RWPE1 (cell line): ENCODE measurements at regions not wholly inside any gene's neighbourhood (a gene's known extent, or its start where the extent isn't known, plus 50 kb on each side); places are given as distances from the start of the nearest gene placed in this dataset.

Source experiments
- CTCF ChIA-PET: fragments of 350-600 bp; sonication (Branson Sonifier 250); formaldehyde crosslinking; extraction: SDS; loops from one replicate; lab custom pipeline; 2021; lab: Yijun Ruan, JAX
- POLR2A ChIA-PET: fragments of 400-600 bp; formaldehyde crosslinking; extraction: SDS; loops from one replicate; lab custom pipeline; 2020; ENCODE audit warnings: antibody characterized with exemption; ENCODE audit not compliant: low non-redundant PET; lab: Yijun Ruan, JAX
- DNase-seq: peaks from one replicate; pipeline ENCODE4 v3.0.0; 2012; ENCODE audit warnings: low spot score
- H3K27ac ChIP-seq: fragments of 450-650 bp; 2 replicates; pipeline ENCODE4 v1.5.1; 2017
- CTCF ChIP-seq: fragments of 450-650 bp; conservative IDR thresholded peaks from 2 replicates; pipeline ENCODE4 v1.5.1; 2017; ENCODE audit warnings: low read depth, mild to moderate bottlenecking

- no peak for DNase-seq
- no peak overlapping the region for H3K27ac ChIP-seq
- ChIA-PET CTCF (interaction anchor here (0.7 to 1.0 kb wide), 2 partner anchors 11 to 154 kb away, joined by 3 to 4 read pairs; no protein-coding TSS in a partner anchor), POLR2A (no interaction called here)
- no peak for TF ChIP-seq CTCF
Observed at GRCh38 chr12:27193854-27194544, 50.1 kb upstream of the STK38L start.
